ENCODE measurements at regions not wholly inside any gene's neighbourhood (a gene's known extent, or its start where the extent isn't known, plus 50 kb on each side); places are given as distances from the start of the nearest gene placed in this dataset.

GRCh38 chr3:152211655-152212054, 57.1 kb upstream of the MBNL1 start:
- TF ChIP-seq CTCF (IDR thresholded peaks at IDR 0.05) (no peak), POLR2AphosphoS5 (IDR thresholded peaks at IDR 0.05; ENCODE audit: low read depth, low read length) (no peak), REST (IDR thresholded peaks at IDR 0.05; ENCODE audit: insufficient read depth in 1 of 2, low read depth in 2 of 2, low read length in 1 of 2) (no peak)
